GM19238 (cell line): ENCODE measurements at regions not wholly inside any gene's neighbourhood (a gene's known extent, or its start where the extent isn't known, plus 50 kb on each side); places are given as distances from the start of the nearest gene placed in this dataset.

Experiments used
- DNase-seq: peaks from one replicate; pipeline ENCODE4 v3.0.0; 2011; ENCODE audit warnings: low spot score; ENCODE audit not compliant: insufficient read length

DNA sequence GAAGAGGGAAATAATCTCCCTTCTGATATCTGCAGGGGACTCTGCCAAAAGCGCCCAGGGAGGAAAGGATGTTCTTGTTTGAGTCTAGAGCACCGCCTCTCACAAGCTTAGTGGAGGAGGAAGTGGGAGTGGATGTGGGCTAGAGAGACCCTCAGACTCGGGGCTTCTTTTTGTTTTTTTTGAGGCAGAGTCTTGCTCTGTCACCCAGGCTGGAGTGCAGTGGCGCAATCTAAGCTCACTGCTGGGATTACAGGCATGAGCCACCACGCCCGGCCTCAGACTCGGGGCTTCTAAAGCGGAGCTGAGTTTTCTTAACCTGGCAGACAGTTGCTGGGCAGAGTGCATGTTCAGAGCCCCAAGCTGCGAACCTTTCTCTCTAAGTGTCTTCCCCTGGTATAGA is 310.8 kb downstream of the BMP7 start:
- no peak for DNase-seq

- no peak for DNase-seq
Measured at GRCh38 chr20:56956534-56956933, 309.9 kb downstream of the BMP7 start.

DNA sequence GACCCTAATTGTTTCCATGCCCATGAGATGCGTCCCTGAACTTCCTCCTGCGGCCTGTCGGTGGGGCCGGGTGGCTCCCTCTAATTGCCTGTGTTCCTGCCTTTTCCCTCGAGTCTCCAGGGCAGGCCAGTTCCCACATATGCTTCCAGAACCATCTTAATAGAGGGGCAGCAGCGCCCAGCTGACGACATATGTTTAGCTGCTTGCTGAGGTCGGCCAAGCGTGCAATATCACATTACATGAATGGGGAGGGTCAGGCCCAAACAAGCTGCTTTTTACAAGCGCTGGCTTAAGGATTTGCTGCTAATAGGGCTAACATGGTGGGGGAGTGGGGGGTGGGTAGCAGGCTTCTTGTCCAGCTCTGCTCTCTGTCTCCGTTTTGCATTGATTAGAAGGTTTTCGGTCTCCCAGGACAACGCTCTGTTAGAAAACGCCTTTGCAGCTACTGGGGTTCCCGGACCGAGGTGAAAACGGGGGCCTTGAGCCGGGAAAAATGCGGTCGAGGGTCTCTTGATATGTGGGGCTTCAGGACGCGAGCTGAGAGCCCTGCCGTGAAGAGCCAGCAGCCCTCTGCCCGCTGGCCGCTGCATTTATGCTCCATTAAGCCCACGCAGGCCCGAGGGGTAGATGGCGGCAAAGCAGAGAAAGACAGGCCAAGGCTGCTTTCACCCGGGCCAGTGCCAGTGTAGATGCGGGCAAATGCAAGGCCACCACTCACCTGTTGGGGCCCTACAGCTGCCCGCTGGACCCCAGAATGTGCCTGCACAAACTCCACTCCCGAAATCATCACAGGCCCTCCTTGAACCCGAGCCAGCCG is 308.5 kb downstream of the BMP7 start:
- DNase-seq = no peak

GRCh38 chr20:56964901-56965300 is 301.5 kb downstream of the BMP7 start:
- no peak for DNase-seq

DNA sequence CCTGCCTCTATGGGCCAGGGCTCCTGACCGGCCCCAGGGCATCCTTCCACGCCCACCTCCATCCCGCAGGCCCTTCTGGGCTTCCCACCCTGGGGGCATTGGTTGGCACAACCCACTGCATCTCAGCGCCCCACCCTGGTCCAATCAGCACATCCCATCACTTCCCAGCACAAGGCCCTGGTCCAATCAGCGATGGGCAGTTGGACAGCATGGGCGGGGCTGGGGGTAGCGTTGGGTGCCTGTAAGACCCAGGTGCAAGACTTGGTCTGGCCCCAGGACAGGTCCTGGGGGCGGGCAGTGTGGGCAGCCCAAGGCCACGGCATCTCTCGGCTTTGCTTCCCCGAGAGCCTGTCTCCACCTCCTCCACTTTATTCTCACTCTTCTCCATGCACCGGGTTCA is 298.5 kb downstream of the BMP7 start:
- no peak for DNase-seq

GRCh38 chr20:56968376-56969048 is 297.9 kb downstream of the BMP7 start:
- DNase-seq = no peak

DNA sequence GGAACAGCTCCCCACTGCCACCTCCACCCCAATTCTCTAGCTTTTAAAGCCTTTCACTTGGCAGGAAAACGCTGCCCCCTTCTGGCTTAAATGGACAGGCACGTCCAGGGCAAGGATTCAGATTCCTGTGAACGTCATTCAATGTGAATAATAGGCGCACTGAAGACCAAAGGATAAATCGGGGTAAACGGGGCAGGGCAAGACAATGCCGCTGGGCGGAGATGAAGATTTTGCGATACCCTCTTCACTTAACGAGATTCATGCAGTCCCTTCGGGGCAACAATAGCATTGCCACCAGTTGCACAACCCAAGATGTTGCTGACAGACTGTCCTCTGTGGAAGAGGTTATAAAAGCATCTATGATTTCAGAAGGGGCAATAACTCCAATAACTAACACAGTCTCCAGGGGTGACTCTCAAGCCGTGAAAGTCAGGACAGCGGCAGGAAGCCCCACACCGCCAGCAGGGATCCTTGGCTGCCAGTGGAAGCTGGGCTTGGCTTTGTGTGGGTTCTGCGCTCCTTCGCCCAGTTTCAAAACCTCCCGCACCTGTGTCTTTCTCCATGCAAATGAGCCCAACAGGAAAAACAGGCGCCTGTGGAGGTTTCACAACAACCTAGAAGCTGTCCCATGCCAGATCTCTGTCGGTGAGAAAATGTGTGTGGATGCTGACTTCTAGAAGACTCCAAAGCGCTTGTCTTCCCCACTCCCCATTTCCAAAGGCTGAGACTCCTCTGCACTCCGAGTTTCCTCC is 291.8 kb downstream of the BMP7 start:
- no peak for DNase-seq

DNA sequence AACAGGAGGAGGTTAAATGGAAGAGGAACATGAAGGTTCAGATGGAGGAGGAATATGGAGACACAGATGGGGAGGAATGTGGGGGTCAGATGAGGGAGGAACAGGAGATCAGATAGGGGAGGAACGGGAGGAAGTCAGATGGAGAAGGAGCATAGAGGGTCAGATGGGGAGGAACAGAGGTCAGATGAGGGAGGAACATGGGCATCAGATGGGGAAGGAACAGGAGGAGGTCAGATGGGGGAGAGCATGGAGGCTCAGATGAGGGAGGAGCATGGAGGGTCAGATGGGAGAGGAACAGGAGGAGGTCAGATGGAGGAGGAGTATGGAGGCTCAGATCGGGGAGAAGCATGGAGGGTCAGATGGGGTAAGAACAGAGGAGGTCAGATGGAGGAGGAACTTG is 290.6 kb downstream of the BMP7 start:
- no peak for DNase-seq

DNA sequence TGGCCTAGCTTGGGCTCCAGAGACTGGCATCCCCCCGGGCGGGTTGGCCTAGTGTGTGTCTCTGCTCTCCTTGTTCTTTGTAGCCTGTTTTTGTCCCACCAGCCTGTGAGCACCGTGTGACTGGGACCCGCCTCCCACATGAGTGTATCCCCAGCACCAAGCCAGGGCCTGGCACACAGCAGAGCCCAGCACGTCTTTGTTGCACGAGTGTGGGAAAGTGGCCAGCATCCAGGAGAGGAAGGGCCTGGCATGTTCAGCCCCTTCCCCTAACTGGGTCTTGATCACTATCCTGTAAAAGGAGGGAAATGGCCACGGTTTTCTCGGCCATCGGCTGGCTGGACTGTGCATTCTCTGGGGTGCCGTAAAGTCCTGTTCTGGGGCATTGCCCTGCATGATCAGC is 290.1 kb downstream of the BMP7 start:
- DNase-seq = no peak

DNA sequence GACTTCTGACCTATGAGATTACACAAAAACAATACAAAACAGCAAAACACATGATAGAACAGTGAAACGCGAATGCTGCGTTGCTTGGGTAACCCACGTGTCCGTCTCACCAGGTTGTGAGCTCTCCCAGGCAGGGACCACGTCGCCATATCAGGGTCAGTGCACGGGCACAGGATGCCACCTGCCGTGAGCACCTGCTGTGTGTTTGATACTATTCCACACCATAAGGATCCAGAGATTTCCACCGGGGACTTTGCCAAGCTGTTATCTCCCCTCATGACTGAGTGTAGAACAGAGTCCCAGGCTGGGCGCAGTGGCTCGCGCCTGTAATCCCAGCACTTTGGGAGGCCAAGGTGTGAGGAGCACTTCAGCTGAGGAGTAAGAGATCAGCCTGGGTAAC is 288.0 kb downstream of the BMP7 start:
- DNase-seq = no peak

GRCh38 chr20:56979125-56979524 is 287.3 kb downstream of the BMP7 start:
- no peak for DNase-seq

DNA sequence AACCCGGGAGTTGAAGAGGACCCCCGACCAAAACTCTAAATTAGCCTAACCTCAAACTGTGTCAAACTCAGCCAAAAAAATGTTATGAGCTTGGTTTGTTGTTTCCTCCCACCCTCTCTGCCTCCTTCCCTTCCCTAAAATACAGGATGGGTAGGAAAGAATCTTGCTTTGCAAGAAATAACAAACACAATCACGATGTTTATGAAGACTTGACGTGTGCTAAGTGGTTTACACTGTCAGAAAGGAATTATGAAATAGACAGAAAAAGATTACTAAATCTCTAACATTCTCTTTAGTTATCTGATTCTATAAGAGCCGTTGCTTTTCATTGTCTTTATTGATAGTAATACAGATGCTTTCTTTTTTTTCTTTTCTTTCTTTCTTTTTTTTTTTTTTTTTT is 285.1 kb downstream of the BMP7 start:
- no peak for DNase-seq

DNA sequence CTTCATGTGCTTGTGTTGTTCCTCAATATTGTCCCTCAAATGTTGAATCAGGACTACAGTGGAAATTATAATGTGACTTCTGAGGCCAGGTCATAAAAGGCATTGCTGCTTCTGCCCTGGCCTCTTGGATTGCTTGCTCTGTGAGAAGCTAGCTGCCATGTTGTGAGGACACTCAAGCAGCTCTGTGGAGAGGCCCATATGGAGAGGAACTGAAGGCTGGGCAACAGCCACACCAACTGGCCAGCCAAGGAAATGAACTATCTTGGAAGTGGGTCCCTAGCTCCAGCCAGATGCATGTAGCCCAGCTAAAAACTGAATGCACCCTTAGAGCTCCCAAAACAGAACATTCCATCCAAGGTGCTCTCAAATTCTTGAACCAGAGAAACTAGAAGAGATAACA is 282.6 kb downstream of the BMP7 start:
- no peak for DNase-seq

GRCh38 chr20:56985066-56985685 is 281.3 kb downstream of the BMP7 start:
- DNase-seq = no peak

DNA sequence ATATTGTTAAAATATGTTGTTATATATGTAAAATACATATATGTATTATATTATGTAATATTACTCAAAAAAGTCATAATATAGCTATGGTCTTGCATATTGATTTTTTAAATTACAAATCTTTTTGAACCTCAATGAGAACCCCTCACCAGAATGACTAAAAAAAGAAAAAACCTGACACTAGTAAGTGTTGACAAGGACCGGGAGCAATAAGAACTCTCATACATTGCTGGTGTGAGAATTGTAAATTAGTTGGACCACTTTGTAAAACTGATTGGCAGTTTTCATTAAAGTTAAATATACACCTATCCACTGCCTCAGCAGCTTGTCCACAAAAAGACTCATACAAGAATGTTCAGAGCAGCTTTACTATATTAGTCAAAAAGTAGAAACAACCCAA is 280.0 kb downstream of the BMP7 start:
- no peak for DNase-seq

DNA sequence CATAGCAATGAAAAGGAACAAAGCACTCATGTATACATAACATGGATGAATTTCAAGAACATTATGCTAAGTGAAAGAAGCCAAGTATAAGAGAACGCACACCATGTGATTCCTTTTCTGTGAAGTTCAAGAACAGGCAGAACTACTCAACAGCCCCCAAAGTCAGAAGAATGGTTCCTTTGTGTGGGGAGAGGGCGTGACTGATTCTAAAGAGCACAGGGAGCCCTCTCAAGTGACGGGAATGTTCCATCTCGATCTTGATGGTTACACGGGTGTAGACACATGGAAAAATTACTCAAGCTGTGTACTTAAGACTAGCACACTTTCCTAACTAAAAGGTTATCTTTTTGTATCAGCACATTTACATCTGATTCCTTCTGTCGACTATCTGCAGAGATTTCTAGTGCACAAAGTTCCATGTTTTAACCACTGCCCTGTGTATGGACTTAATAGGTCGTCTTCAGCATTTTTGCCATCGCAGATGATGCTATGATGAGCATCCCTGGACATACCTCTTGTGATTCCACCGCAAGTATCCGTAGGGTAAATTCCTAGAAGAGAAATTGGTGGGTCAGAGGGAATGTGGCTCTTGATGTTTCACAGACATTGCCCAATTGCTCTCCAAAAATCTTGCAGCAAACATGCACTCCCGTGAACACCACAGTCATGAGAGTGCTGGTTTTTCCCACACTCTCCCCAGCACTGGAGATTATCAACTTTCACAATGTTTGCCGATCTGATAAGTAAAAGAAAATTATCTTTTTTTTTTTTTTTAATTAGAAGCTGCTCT is 279.3 kb downstream of the BMP7 start:
- DNase-seq = no peak

GRCh38 chr20:56987986-56988385 is 278.5 kb downstream of the BMP7 start:
- DNase-seq = no peak

DNA sequence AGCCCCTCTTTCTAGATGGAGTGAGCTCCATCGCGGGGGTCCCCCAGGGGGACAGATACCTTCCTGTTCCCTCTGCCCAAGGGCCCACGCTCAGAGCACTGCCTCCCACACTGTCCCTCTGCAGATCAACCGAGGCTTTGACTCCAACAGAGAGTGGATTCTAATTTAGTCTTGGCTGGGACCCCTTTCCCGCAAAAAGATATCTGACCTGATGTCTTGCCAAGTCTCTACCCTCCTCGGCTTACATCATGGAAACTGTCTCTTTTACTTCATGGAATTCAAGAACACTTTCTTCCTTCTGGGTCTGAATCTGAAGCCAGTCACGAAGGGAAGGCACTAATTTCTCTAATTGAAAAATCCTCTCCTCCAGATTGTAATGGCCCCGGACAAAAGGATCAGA is 278.0 kb downstream of the BMP7 start:
- DNase-seq = no peak

DNA sequence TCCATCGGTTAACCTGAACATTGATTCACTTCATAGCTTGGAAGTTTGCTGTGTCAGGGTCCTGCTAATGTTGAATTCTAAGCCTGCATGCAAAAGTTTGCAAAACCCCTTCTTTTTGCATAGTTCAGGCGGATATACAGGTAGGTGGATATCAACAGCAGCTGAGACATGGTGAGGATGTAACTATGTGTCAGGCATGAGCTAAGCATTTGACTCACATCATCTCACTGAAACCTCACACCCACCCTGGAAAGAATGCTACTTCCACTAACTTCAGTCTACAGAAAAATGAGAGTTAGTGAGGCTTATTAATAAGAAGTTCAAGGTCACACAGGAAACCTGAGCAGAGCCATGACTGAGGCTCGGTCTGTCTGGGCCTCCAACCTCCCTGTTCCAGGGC is 276.9 kb downstream of the BMP7 start:
- no peak for DNase-seq

DNA sequence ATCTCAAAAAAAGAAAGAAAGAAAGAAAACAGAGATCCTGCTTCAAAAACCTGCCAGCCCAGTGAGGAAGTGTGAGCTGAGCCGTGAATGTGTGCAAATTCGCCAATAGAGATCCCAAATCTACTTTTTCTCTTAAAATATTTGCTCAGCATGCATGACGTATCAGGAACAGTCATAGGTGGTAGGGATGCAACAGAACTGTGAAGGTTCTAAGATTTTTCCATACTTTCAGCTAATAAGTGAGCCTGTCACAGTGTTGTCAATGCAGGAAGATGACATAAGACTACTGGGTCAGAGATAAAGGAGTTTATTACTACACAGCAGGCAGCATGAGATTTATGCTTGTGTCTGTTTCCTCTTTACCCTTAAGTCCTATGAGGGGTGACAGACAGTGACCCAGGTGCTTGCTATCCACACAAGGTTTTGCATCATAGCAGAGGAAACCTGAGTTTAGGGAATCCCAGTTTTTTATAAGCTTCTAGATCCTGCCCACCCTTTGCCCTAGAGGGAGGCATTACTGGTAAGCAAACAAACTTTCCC is 273.4 kb downstream of the BMP7 start:
- DNase-seq = no peak

DNA sequence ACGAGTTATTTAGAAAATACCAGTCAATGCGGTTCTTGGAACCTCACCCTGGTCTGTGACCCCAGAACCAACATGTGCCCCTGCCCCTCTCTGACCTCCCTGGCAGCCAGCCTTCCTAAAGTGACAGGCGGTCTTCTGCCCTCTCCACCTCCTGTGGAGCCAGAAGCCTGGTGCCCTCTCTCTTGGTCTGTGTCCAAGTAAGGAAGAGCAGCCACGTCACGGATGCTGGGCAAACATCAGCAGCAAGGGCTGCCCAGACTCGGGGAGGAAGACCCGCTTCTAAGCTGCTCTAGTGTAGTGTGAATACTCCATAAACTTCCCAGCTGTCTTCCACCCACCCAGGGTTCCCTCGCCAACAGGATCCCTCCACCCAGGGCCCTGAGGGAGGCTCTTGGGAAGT is 272.4 kb downstream of the BMP7 start:
- DNase-seq = no peak
